ENCODE measurements at regions not wholly inside any gene's neighbourhood (a gene's known extent, or its start where the extent isn't known, plus 50 kb on each side); places are given as distances from the start of the nearest gene placed in this dataset.

GRCh38 chr14:98914942-98915341 is 357.1 kb downstream of the BCL11B start:
- TF ChIP-seq POLR2AphosphoS5 (IDR thresholded peaks at IDR 0.05), result no peak
- TF ChIP-seq, protein P1, sequence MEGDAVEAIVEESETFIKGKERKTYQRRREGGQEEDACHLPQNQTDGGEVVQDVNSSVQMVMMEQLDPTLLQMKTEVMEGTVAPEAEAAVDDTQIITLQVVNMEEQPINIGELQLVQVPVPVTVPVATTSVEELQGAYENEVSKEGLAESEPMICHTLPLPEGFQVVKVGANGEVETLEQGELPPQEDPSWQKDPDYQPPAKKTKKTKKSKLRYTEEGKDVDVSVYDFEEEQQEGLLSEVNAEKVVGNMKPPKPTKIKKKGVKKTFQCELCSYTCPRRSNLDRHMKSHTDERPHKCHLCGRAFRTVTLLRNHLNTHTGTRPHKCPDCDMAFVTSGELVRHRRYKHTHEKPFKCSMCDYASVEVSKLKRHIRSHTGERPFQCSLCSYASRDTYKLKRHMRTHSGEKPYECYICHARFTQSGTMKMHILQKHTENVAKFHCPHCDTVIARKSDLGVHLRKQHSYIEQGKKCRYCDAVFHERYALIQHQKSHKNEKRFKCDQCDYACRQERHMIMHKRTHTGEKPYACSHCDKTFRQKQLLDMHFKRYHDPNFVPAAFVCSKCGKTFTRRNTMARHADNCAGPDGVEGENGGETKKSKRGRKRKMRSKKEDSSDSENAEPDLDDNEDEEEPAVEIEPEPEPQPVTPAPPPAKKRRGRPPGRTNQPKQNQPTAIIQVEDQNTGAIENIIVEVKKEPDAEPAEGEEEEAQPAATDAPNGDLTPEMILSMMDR (IDR thresholded peaks at IDR 0.05), result no peak
- TF ChIP-seq EP300 (IDR thresholded peaks at IDR 0.05), result no peak
- TF ChIP-seq POLR2A (IDR thresholded peaks at IDR 0.05; ENCODE audit: low read depth), result no peak
